ENCODE measurements at regions not wholly inside any gene's neighbourhood (a gene's known extent, or its start where the extent isn't known, plus 50 kb on each side); places are given as distances from the start of the nearest gene placed in this dataset.

DNA sequence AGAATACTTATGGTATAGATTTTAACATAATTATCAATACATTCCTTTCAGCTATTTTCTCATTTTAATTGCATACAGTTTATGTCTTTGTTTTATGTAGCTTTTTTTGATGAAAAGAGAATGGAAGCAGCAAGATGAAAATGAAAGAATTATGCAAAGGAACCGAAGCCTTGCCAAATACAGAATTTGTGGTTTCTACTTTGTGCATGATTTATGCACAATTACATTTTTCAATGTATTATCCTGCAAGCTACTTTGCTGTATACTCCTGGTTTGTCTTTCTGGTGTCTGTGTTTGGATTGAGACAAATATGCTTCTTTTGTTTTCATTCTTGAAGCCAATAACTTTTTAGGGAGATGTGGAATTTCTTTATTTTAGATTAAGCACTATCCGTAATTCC lies 1642.6 kb upstream of the CELF4 start:
- TF ChIP-seq, protein P1, sequence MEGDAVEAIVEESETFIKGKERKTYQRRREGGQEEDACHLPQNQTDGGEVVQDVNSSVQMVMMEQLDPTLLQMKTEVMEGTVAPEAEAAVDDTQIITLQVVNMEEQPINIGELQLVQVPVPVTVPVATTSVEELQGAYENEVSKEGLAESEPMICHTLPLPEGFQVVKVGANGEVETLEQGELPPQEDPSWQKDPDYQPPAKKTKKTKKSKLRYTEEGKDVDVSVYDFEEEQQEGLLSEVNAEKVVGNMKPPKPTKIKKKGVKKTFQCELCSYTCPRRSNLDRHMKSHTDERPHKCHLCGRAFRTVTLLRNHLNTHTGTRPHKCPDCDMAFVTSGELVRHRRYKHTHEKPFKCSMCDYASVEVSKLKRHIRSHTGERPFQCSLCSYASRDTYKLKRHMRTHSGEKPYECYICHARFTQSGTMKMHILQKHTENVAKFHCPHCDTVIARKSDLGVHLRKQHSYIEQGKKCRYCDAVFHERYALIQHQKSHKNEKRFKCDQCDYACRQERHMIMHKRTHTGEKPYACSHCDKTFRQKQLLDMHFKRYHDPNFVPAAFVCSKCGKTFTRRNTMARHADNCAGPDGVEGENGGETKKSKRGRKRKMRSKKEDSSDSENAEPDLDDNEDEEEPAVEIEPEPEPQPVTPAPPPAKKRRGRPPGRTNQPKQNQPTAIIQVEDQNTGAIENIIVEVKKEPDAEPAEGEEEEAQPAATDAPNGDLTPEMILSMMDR (IDR thresholded peaks at IDR 0.05), result no peak
- TF ChIP-seq EZH2 (IDR thresholded peaks at IDR 0.05), result no peak
